Fibroblast of lung (primary cell): ENCODE measurements at regions not wholly inside any gene's neighbourhood (a gene's known extent, or its start where the extent isn't known, plus 50 kb on each side); places are given as distances from the start of the nearest gene placed in this dataset.

ENCODE experiments used
- DNase-seq, 2 donors: peaks; one replicate each; pipeline versions ENCODE4 v3.0.0 to v3.0.0-alpha.2; 2010; ENCODE audit warnings: low read depth in 2 of 2
- H2AFZ ChIP-seq: 2 replicates; pipeline ENCODE4 v1.5.1; 2012; ENCODE audit warnings: low read length, control low read depth, inconsistent platforms
- H3K27ac ChIP-seq: 2 replicates; pipeline ENCODE4 v1.5.1; 2011; ENCODE audit warnings: low read length, control low read depth; ENCODE audit not compliant: insufficient read depth
- H3K27me3 ChIP-seq: 2 replicates; pipeline ENCODE4 v1.5.1; 2011; ENCODE audit warnings: mild to moderate bottlenecking, low read length; ENCODE audit not compliant: control insufficient read depth, insufficient read depth
- H3K36me3 ChIP-seq: 2 replicates; pipeline ENCODE4 v1.5.1; 2011; ENCODE audit warnings: low read length; ENCODE audit not compliant: control insufficient read depth, insufficient read depth
- H3K4me1 ChIP-seq: 2 replicates; pipeline ENCODE4 v1.5.1; 2011; ENCODE audit warnings: low read length; ENCODE audit not compliant: control insufficient read depth, insufficient read depth; ENCODE audit errors: extremely low read depth
- H3K4me2 ChIP-seq: 2 replicates; pipeline ENCODE4 v1.5.1; 2011; ENCODE audit warnings: low read length, control low read depth; ENCODE audit not compliant: insufficient read depth; ENCODE audit errors: extremely low read depth
- H3K4me3 ChIP-seq, 4 experiments: fragments of 200-600 bp in 1 of 4; sonication (generic) in 1 of 4; replicated peaks in 1 of 4; 2 replicates each; pipeline ENCODE4 v1.5.1; 2011 to 2016; ENCODE audit warnings: low read length in 4 of 4, low read depth in 3 of 4, mild to moderate bottlenecking in 3 of 4, control low read depth in 2 of 4, inconsistent platforms in 1 of 4, mixed read lengths in 1 of 4; ENCODE audit not compliant: insufficient read depth in 1 of 4; ENCODE audit errors: control extremely low read depth in 1 of 4
- H3K79me2 ChIP-seq: 2 replicates; pipeline ENCODE4 v1.5.1; 2012; ENCODE audit warnings: mild to moderate bottlenecking, low read length, inconsistent platforms; ENCODE audit not compliant: control insufficient read depth, insufficient read depth
- H3K9ac ChIP-seq: 2 replicates; pipeline ENCODE4 v1.5.1; 2011; ENCODE audit warnings: mild to moderate bottlenecking, low read length, control low read depth; ENCODE audit not compliant: insufficient read depth
- H3K9me3 ChIP-seq: 2 replicates; pipeline ENCODE4 v1.5.1; 2012; ENCODE audit warnings: low read depth, low read length; ENCODE audit not compliant: control insufficient read depth, insufficient read depth
- H4K20me1 ChIP-seq: 2 replicates; pipeline ENCODE4 v1.5.1; 2011; ENCODE audit warnings: low read length; ENCODE audit not compliant: control insufficient read depth, insufficient read depth; ENCODE audit errors: extremely low read depth
- CTCF ChIP-seq, 2 donors: IDR thresholded peaks in 1 of 2; conservative IDR thresholded peaks in 1 of 2; 1 replicate in 1 of 2; 2 replicates in 1 of 2; pipeline ENCODE4 v1.5.1; 2011 to 2012; ENCODE audit warnings: low read length in 2 of 2, control low read depth in 1 of 2, inconsistent platforms in 1 of 2, low read depth in 1 of 2, mild to moderate bottlenecking in 1 of 2
- EZH2 ChIP-seq: IDR thresholded peaks from 2 replicates; pipeline ENCODE4 v1.5.1; 2012; ENCODE audit warnings: low read length, control low read depth, mild to moderate bottlenecking; ENCODE audit errors: missing control alignments

- no peak overlapping the region for H3K27ac ChIP-seq
- H3K79me2 ChIP-seq: no peaks in the 10 kb centered on the region
- no peaks in the 10 kb centered on the region for H3K36me3 ChIP-seq
- H2AFZ ChIP-seq: no peak overlapping the region
- no peaks in the 10 kb centered on the region for H3K9me3 ChIP-seq
- no peaks in the 10 kb centered on the region for H3K27me3 ChIP-seq
- no peaks in the 10 kb centered on the region for H4K20me1 ChIP-seq
- DNase-seq: peak in 1 of 2 donors; percentile 28
- H3K4me1 ChIP-seq: no peaks in the 10 kb centered on the region
- H3K4me3 ChIP-seq: no peak overlapping the region
- no peak overlapping the region for H3K4me2 ChIP-seq
- TF ChIP-seq CTCF (conservative IDR thresholded peaks at IDR 0.05 in 1 of 2, IDR thresholded peaks at IDR 0.05 in 1 of 2; ENCODE audit: low read depth in 1 of 2, low read length in 2 of 2) (no peak), EZH2 (no peak)
- H3K9ac ChIP-seq: no peak overlapping the region
Observed at GRCh38 chr13:109655206-109655600, 131.2 kb downstream of the IRS2 start.

- H3K9me3 ChIP-seq: no peaks in the 10 kb centered on the region
- no peak overlapping the region for H2AFZ ChIP-seq
- peak in 1 of 2 donors; percentile 39 for DNase-seq
- H3K79me2 ChIP-seq: no peaks in the 10 kb centered on the region
- no peak overlapping the region for H3K4me3 ChIP-seq
- H3K4me2 ChIP-seq: no peak overlapping the region
- no peaks in the 10 kb centered on the region for H3K27me3 ChIP-seq
- TF ChIP-seq EZH2: no peak
- no peak for TF ChIP-seq CTCF (conservative IDR thresholded peaks at IDR 0.05 in 1 of 2, IDR thresholded peaks at IDR 0.05 in 1 of 2; ENCODE audit: low read depth in 1 of 2, low read length in 2 of 2)
- no peak overlapping the region for H3K27ac ChIP-seq
- no peaks in the 10 kb centered on the region for H3K36me3 ChIP-seq
- H3K9ac ChIP-seq: no peak overlapping the region
- H4K20me1 ChIP-seq: no peaks in the 10 kb centered on the region
- no peaks in the 10 kb centered on the region for H3K4me1 ChIP-seq
Observed at GRCh38 chr13:109654341-109655205, 131.8 kb downstream of the IRS2 start.

GRCh38 chr13:109652531-109652930 lies 133.9 kb downstream of the IRS2 start:
- H3K9me3 ChIP-seq: no peaks in the 10 kb centered on the region
- no peaks in the 10 kb centered on the region for H4K20me1 ChIP-seq
- no peak overlapping the region for H3K4me2 ChIP-seq
- H2AFZ ChIP-seq: no peak overlapping the region
- no peak overlapping the region for H3K9ac ChIP-seq
- H3K4me1 ChIP-seq: no peaks in the 10 kb centered on the region
- no peak overlapping the region for H3K4me3 ChIP-seq
- H3K79me2 ChIP-seq: no peaks in the 10 kb centered on the region
- no peak for TF ChIP-seq CTCF (conservative IDR thresholded peaks at IDR 0.05 in 1 of 2, IDR thresholded peaks at IDR 0.05 in 1 of 2; ENCODE audit: low read depth in 1 of 2, low read length in 2 of 2)
- no peak for TF ChIP-seq EZH2
- no peak for DNase-seq
- no peaks in the 10 kb centered on the region for H3K36me3 ChIP-seq
- no peak overlapping the region for H3K27ac ChIP-seq
- no peaks in the 10 kb centered on the region for H3K27me3 ChIP-seq
